Activated T-helper 2 cell treated with anti-CD3 and anti-CD28 coated beads, Interferon-gamma antibody, Interleukin-2, Interleukin-4, amounts not matched to agents 10 μg/mL and 5 μg/mL and 100 μg/mL, durations not matched to agents 14 hours and 24 hours and 36 hours (primary cell): ENCODE measurements at regions not wholly inside any gene's neighbourhood (a gene's known extent, or its start where the extent isn't known, plus 50 kb on each side); places are given as distances from the start of the nearest gene placed in this dataset.
"Not testable (repeated sequence)": the region's sequence is repeated elsewhere in the genome, so short reads cannot be mapped to it uniquely, and the experiment has no call there.

Source experiments
- DNase-seq: peaks from one replicate; pipeline ENCODE4 v3.0.0; 2021; ENCODE audit warnings: low spot score
- H3K27ac Mint-ChIP-seq: one replicate; pipeline ENCODE4 v1.8.0; 2021; ENCODE audit warnings: mixed read lengths
- H3K27me3 Mint-ChIP-seq: one replicate; pipeline ENCODE4 v1.8.0; 2021; ENCODE audit warnings: low read depth, mixed read lengths
- H3K36me3 Mint-ChIP-seq: one replicate; pipeline ENCODE4 v1.8.0; 2021; ENCODE audit warnings: low read depth, mixed read lengths
- H3K4me1 Mint-ChIP-seq: one replicate; pipeline ENCODE4 v1.8.0; 2021; ENCODE audit warnings: low read depth, mixed read lengths
- H3K4me3 Mint-ChIP-seq: one replicate; pipeline ENCODE4 v1.8.0; 2021; ENCODE audit warnings: low read depth, mild to moderate bottlenecking, moderate library complexity, mixed read lengths
- H3K9me3 Mint-ChIP-seq: one replicate; pipeline ENCODE4 v1.8.0; 2021; ENCODE audit warnings: mixed read lengths
- intact Hi-C: fragments of 100-400 bp; cut with micrococcal nuclease; formaldehyde crosslinking; loops from one replicate; pipeline ENCODE4 v1.15.1; 2023

DNA sequence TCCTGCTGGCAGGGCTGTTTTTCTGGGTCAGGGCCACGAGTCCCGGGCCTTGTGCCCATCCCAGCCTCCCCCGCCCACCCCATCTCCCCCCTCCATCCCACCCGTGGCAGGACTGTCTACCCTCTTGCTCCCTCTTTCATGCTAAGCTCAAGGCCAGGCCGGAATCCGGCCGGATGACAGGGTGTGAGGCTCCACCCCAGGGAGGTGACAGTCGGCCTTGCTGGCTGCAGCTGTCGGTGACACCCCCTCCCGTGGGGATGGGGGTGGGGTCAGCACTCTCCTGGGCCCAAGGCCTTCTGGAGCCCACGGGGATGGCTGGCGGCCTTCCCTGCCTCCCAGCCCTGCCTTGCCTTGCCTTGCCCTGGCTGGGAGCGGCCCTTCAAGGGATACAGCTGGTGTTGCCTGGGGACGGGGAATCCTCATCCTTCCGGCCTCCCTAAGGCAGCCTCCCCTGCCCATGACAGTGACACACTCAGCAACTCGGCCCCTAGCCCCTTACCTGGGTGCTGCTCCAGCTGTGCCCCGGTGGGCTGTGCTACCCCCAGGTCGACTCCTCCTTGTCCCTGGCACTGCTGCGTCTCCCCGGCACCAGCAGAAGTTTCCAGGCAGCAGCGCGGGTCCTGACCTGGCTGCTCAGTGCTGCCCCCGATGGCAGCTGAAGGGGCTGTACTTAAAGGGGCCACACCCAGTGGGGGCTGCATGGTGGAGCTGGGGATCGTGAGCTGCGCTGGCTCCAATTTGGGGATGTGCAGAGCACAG is 303.9 kb downstream of the CCDC74A start:
- H3K27me3 Mint-ChIP-seq, H3K9me3 Mint-ChIP-seq, H3K4me1 Mint-ChIP-seq, DNase-seq, H3K36me3 Mint-ChIP-seq, H3K4me3 Mint-ChIP-seq, H3K27ac Mint-ChIP-seq, intact Hi-C loops: not testable (repeated sequence)

DNA sequence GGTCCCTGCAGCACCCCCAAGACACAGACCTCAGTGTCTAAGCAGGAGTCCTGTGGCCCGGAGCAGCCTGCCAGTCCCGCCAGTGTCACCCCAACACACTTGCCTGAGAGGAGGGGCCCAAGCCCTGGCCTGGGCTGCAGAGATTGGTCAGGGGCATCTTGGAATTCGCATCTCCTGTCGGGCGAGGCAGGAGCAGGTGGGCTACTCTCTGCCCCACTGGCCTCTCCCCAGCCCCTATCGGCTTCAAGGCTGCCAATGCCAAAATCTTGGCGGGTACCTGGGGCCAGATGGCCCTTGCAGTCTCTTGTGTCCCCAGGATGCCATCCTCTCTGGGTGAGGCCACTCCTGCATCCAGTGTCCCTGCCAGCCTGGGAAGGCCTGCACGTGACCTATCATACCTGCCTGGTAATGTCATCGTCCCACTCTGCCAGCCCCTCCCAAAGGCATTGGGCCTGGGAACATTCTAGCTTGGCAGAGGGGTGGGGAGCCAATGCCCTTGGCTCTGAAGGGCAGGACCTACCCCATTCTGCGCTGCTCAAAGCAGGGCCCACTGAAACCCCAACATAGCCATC is 304.6 kb downstream of the CCDC74A start:
- H3K4me3 Mint-ChIP-seq, intact Hi-C loops, H3K9me3 Mint-ChIP-seq, DNase-seq, H3K36me3 Mint-ChIP-seq, H3K27me3 Mint-ChIP-seq, H3K27ac Mint-ChIP-seq, H3K4me1 Mint-ChIP-seq: not testable (repeated sequence)

- intact Hi-C loops, H3K27ac Mint-ChIP-seq, H3K4me3 Mint-ChIP-seq, H3K4me1 Mint-ChIP-seq, H3K27me3 Mint-ChIP-seq, DNase-seq, H3K36me3 Mint-ChIP-seq, H3K9me3 Mint-ChIP-seq: not testable (repeated sequence)
Observed at GRCh38 chr2:131832917-131833316, 305.2 kb downstream of the CCDC74A start.

DNA sequence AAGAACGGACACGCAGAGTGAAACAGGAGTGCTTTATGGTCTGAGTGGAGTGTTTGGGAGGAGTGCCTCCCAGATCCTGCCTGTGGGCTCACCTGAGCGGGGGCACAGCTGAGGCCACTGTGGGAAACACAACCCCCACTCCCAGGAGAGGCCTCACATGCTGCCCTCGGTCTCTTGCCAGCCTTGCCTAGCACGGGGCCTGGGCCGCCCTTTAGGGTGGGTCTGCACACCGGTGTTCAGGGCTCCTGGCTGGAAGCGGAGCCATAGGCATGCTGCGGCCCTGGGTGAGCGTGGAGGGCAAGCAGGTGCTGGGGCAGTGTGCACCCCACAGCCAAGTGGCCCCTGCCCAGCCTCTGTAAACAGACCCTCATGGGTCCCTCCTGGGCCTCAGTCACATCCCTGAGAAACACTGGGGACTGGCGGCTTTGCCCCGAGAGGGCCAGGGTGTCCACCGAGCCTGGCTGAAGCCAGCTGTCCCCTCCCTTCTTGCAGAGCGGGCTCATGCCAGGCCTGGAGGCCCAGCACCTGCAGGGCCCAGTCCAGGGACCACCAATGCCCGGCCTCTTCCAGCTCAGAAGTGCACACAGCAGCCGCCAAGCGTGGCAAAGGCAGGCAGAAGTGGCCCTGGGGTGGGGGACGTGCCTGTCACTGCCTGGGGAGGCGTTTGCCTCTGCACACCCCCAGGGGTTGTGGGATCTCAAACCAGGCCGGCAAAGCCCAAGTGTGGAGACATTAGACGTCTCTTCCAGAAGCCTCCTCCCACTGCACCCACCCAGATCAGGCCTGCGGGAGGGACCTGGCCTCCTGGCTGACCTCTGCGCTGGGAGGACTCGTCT is 305.9 kb downstream of the CCDC74A start:
- H3K9me3 Mint-ChIP-seq, DNase-seq, H3K27ac Mint-ChIP-seq, H3K4me1 Mint-ChIP-seq, H3K27me3 Mint-ChIP-seq, intact Hi-C loops, H3K4me3 Mint-ChIP-seq, H3K36me3 Mint-ChIP-seq: not testable (repeated sequence)

GRCh38 chr2:131834203-131835020 is 306.7 kb downstream of the CCDC74A start:
- H3K9me3 Mint-ChIP-seq, H3K4me3 Mint-ChIP-seq, DNase-seq, H3K4me1 Mint-ChIP-seq, H3K36me3 Mint-ChIP-seq, intact Hi-C loops, H3K27ac Mint-ChIP-seq, H3K27me3 Mint-ChIP-seq: not testable (repeated sequence)

DNA sequence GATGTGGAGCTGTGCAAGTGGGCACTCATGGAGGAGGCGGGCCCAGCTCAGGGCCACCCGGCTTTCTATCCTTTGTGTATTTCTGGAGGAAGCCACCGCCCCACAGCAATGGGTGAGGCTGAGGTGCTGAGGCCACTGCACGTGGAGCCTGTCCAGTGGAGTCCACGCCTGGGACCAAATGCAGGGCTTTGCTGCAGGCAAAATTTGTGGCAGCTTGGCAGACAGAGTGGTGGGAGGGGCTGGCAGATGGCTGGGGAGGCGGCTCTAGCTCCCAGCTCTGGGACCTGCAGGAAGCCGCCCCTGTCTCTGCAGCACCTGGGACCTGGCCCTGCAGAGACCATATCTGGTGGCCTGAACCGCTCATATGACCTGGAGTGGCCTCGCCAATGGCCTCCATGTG is 307.3 kb downstream of the CCDC74A start:
- H3K27me3 Mint-ChIP-seq, intact Hi-C loops, H3K27ac Mint-ChIP-seq, H3K36me3 Mint-ChIP-seq, H3K9me3 Mint-ChIP-seq, H3K4me1 Mint-ChIP-seq, H3K4me3 Mint-ChIP-seq, DNase-seq: not testable (repeated sequence)

GRCh38 chr2:131835621-131836091 is 308.0 kb downstream of the CCDC74A start:
- H3K9me3 Mint-ChIP-seq, result no peaks in the 10 kb centered on the region
- H3K4me3 Mint-ChIP-seq, result no peak overlapping the region

DNA sequence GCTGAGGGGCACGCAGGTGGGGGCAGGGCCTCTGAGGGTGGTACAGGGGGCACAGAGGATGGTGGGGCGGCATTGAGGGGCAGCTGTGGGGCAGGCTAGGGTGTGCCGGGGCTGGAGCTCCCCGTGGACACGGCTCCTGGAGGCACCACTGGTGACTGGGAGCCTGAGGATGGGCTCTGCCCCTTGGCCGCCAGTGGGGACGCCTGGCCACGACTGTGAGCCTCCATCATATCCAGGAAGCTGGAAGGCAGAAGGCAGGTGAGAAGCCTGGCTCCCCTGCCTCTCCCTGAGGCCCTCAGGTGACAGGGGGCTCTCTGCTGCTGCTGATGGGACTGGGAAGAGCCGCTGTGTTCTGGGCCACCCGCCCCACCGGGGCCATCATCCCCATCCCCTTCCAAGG is 308.4 kb downstream of the CCDC74A start:
- H3K27me3 Mint-ChIP-seq, result not testable (repeated sequence)

More at GRCh38 chr2:131835621-131836091, 308.0 kb downstream of the CCDC74A start:
- Mint-ChIP-seq H3K36me3 (no peaks in the 10 kb centered on the region), H3K27me3 (peaks cover 3% of the 10 kb centered on the region), H3K27ac (no peak overlapping the region), H3K4me1 (no peaks in the 10 kb centered on the region)
- DNase-seq, result no peak
- intact Hi-C loops, result no loop called here

DNA sequence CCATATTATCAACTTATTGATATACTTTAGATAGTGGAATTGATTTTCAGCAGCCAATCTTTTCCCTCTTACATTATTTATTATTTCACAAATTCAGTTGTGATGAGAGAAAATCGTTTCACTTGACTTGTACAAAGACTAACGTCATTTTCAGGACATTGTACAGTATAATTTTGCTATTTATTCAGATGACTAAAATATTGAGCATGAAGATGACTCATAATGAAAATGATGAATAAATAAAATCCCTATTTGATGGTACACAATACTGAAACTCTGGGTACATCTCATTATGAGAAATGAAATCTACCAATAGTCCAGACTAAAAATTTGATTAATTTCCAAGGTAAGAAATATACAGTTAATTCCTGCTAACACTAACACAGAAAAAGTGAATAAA is 316.4 kb downstream of the CCDC74A start:
- intact Hi-C loops, H3K4me1 Mint-ChIP-seq, H3K27ac Mint-ChIP-seq, H3K9me3 Mint-ChIP-seq, DNase-seq, H3K36me3 Mint-ChIP-seq, H3K27me3 Mint-ChIP-seq, H3K4me3 Mint-ChIP-seq: not testable (repeated sequence)

More for the DNA sequence above, 308.4 kb downstream of the CCDC74A start:
- intact Hi-C loops, H3K9me3 Mint-ChIP-seq, DNase-seq, H3K36me3 Mint-ChIP-seq, H3K27ac Mint-ChIP-seq, H3K4me3 Mint-ChIP-seq, H3K4me1 Mint-ChIP-seq: not testable (repeated sequence)

DNA sequence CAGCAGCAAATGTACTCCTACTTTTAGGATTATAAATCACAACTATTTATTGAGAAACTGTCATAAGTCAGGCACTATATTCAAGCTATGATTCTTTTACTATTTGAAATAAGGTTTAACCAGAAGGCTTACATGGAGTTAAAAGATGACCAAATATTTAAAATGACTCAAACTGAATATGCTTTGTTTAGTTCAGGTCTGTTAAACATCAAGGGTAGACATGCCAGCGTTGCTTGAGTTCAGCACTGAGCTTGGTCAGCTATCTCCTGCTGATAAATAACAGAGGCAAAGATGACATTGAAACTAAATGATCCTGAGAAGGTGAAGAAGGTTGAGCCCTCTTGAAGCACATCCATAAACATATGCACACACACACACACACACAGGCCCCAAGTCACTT is 305.6 kb downstream of the ANKRD30BL start:
- H3K27ac Mint-ChIP-seq, H3K4me3 Mint-ChIP-seq, H3K4me1 Mint-ChIP-seq, intact Hi-C loops, DNase-seq, H3K36me3 Mint-ChIP-seq, H3K27me3 Mint-ChIP-seq, H3K9me3 Mint-ChIP-seq: not testable (repeated sequence)

DNA sequence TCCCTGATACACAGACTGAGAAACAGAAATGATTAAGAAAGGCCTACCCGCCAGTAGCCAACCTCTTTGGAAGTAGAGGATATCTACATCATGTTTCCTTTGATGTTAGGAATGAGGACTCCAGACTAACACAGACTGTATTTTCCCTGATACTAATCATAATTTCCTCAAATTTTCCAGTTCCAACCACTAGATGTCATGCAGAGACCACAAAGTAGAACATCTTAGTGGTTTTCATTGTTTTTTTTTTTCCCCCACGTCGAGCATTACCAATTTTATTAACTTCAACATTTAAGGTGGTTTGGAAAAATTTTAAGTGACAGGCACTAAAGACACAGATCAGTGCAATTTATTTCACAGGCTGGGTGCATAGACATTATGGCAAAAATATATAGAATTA is 303.6 kb downstream of the ANKRD30BL start:
- H3K4me3 Mint-ChIP-seq, H3K36me3 Mint-ChIP-seq, intact Hi-C loops, H3K27ac Mint-ChIP-seq, H3K27me3 Mint-ChIP-seq, H3K4me1 Mint-ChIP-seq, DNase-seq, H3K9me3 Mint-ChIP-seq: not testable (repeated sequence)
